Skin epidermis (tissue), 12 donors: ENCODE measurements at regions not wholly inside any gene's neighbourhood (a gene's known extent, or its start where the extent isn't known, plus 50 kb on each side); places are given as distances from the start of the nearest gene placed in this dataset.

Experiments
- H3K27ac ChIP-seq, 21 experiments: fragments of 200-600 bp; sonication (generic) in 11 of 21; one replicate each; pipeline ENCODE4 v1.5.0; 2020; ENCODE audit warnings: mild to moderate bottlenecking in 3 of 21, inconsistent platforms in 2 of 21, moderate library complexity in 2 of 21
- H3K4me3 ChIP-seq, 7 experiments: fragments of 200-600 bp; sonication (generic) in 2 of 7; one replicate each; pipeline ENCODE4 v1.5.0; 2020; ENCODE audit warnings: inconsistent platforms in 2 of 7, mild to moderate bottlenecking in 2 of 7, moderate library complexity in 1 of 7

- H3K27ac ChIP-seq, result no peak overlapping the region
- no peak overlapping the region for H3K4me3 ChIP-seq
These were observed 276.6 kb downstream of the GADD45G start for GRCh38 chr9:89881431-89881830.

DNA sequence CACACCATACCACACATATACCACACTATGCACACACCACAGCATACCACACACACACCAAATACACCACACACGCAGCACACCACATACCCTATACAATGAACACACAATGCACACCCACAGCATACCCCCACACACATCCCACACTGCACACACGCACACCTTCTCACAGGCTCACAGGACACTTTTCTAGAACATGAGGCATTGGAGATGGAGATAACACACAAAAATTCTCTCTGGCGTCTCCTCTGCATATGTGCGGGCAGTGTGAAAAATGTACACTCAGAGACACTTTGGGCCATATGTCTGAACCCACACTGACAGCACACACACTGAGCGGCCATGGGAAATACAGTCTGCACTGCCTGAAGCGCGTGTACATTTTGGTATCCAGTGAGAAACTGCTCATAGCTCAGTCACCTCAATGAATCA is 278.1 kb downstream of the GADD45G start:
- Histone ChIP-seq H3K27ac (no peak overlapping the region), H3K4me3 (no peak overlapping the region)

DNA sequence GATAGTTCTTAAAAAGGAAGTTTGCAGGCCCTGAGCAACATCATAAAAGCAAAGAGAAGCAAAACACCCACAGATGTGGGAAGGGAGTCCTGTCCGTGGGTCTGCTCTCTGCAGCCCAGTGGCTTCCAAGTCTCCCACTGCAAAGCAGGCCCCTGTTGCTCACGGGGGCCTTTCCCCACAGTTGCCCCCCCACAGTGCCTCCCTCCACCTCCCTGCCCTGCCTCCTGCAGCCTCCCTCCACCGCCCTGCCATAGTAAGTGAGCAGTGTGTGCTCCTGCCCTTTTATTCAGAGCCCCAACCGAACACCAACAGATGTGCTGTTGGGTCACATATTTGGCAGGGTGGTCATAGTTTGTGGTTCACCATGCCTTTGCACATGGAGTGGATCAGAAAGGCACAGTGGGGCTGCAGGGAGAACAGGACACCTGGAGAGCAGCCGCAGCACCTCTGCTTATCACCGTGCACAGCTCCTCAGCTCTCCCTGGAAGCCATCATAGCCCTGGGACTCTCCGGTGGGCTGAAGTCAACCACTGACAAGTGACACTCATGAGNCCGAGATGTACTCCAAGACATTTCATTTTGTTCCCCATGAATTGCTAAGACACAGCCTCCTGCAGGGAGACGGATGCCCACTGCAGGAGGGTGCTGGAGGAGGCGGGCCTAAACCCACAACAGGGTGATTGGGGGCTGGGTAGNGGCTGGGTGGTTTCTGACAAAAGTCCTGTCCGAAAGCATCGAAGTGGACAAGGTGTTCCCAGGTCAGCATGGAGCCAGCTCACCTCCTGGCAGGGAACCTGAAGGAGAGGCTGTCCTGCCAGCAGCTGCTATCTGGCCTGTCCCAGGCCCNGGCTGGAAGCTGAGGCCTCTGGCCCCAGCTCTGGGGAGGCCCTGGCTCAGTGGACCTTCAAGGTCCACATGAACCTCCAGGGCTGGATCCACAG is 278.9 kb downstream of the GADD45G start:
- Histone ChIP-seq H3K27ac (no peak overlapping the region), H3K4me3 (no peak overlapping the region)

- no peak overlapping the region for H3K27ac ChIP-seq
- no peak overlapping the region for H3K4me3 ChIP-seq
These were observed 279.7 kb downstream of the GADD45G start for GRCh38 chr9:89884356-89885083.

DNA sequence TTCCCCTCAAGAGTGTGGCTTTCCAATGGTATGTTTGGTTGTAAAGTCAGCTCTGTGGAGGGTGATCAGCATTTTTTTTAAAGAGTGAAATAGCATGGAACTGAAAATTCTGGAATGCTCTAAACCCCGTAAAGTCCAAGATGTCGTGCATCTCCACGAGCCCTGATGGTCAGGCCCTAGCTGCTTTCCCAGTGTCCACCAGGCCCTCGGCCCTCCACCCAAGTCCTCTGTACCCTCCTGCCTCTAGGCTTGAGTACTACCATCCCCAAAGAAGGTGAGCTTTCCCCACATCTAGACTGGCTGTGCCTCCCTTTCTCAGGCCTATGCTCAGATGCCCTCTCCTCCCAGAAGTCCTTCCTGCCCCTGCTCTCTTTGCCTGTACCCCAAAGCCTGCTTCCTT is 280.3 kb downstream of the GADD45G start:
- Histone ChIP-seq H3K4me3 (no peak overlapping the region), H3K27ac (no peak overlapping the region)

- H3K27ac ChIP-seq, result no peak overlapping the region
- no peak overlapping the region for H3K4me3 ChIP-seq
These were observed 281.5 kb downstream of the GADD45G start for GRCh38 chr9:89886281-89886700.

DNA sequence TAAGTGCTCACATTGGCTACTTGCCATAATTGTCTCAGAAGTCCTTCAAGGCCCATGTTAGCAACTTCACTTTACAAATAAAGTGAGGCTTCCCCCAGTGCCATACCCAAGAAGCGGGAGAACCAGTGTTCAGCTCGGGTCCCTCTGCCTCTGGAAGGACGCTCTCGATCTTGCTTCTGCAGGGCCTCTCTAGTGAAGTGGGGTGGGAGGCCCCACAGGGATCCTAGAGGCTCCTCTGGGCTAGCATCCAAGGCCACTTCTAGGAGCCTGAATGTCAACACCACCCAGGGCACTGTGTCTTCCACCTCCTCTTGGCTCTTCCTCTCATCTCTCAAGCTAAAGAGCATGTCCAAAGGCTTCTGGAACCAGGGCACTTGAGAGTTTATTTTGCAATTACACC is 282.5 kb downstream of the GADD45G start:
- Histone ChIP-seq H3K27ac (no peak overlapping the region), H3K4me3 (no peak overlapping the region)

GRCh38 chr9:89888233-89888632 is 283.4 kb downstream of the GADD45G start:
- Histone ChIP-seq H3K27ac (no peak overlapping the region), H3K4me3 (no peak overlapping the region)

GRCh38 chr9:89888677-89889076 is 283.9 kb downstream of the GADD45G start:
- Histone ChIP-seq H3K27ac (no peak overlapping the region), H3K4me3 (no peak overlapping the region)

DNA sequence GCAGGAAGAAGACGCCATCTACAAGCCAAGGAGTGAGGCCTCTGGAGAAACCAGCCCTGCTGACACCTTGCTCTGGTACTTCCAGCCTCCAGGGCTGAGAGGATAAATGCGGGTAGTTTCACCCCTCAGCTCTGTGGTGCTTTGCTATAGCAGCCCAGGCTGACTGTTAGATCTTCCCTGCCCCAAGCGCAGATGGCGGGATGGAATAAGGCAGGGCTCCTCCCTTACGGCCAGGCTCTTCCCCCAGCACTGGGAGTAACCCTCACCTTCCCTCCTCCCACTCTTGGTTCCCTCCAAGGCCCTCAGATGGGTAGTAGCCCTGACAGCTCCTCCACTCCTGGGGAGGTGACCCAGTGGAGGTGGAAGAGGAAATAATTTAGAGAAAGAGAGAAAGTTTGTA is 285.1 kb downstream of the GADD45G start:
- no peak overlapping the region for H3K4me3 ChIP-seq
- H3K27ac ChIP-seq, result no peak overlapping the region

- no peak overlapping the region for H3K4me3 ChIP-seq
These were observed 285.6 kb downstream of the GADD45G start for GRCh38 chr9:89890326-89890980.

DNA sequence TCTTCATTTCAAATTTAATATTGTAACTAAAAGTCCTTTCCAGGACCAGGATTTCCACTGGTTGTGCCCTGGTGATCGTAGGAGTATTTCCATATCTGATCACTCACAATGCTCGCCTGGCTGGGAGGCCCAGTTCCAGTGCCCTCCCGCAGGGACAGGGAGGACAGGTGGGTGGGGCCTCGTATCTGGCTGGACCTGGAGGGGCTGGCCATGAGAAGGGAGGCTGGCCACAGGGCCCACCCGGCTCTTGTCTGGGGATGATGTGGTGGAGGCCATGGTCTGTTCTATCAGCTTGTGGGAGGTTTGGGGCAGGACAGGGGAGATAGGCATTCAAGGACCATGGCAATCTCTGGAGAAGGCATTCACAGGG is 286.4 kb downstream of the GADD45G start:
- H3K27ac ChIP-seq, result peak overlapping the region in 5 of 21 experiments; percentile 10 to 40 (median 35)
- no peak overlapping the region for H3K4me3 ChIP-seq

More at GRCh38 chr9:89890326-89890980, 285.6 kb downstream of the GADD45G start:
- peak overlapping the region in 1 of 21 experiments; percentile 30 for H3K27ac ChIP-seq

- H3K4me3 ChIP-seq, result no peak overlapping the region
- peak overlapping the region in 4 of 21 experiments; percentile 10 to 40 (median 36) for H3K27ac ChIP-seq
These were observed 286.9 kb downstream of the GADD45G start for GRCh38 chr9:89891591-89892304.

- H3K27ac ChIP-seq, result no peak overlapping the region
- H3K4me3 ChIP-seq, result no peak overlapping the region
These were observed 288.1 kb downstream of the GADD45G start for GRCh38 chr9:89892920-89893319.

DNA sequence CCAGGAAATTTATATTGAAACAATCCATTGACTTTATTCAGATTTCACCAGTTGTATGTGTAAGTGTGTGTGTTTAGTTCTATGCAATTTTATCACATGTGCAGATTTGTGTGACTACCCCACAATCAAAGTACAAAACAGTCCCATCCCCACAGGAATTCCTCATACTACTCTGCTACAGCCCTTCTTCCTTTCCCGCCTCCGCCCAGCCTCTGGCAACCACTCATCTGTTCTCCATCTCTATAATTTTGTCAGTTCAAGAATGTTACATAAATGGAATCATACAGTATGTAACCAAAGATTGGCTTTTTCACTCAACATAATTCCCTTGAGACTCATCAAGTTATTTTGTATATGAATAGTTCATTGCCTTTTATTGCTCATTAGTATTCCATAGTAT is 289.1 kb downstream of the GADD45G start:
- Histone ChIP-seq H3K4me3 (no peak overlapping the region), H3K27ac (no peak overlapping the region)

GRCh38 chr9:89896806-89897340 is 292.1 kb downstream of the GADD45G start:
- Histone ChIP-seq H3K27ac (no peak overlapping the region), H3K4me3 (no peak overlapping the region)

- Histone ChIP-seq H3K4me3 (no peak overlapping the region), H3K27ac (no peak overlapping the region)
These were observed 294.8 kb downstream of the GADD45G start for GRCh38 chr9:89899573-89899972.

DNA sequence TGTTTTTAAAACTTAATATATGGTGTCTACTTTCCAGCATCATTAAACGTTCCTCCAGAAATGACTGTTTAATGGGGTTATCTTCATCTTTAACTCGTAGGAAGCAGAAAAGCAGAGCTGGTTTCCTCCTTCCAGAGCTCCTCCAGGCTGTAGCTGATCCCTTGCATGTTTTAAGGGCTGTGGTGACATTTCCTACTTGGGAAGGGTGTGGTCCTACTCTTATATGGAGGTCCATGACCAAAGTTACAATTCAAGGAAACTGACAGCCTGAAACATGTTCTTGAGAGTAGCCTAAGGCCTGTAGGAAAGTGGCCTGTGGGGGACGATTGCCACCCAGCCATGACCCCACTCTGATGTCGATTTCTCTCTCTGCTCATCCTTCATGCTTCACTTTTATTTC is 297.1 kb downstream of the GADD45G start:
- Histone ChIP-seq H3K27ac (no peak overlapping the region), H3K4me3 (no peak overlapping the region)

- no peak overlapping the region for H3K27ac ChIP-seq
- H3K4me3 ChIP-seq, result no peak overlapping the region
These were observed 297.8 kb downstream of the GADD45G start for GRCh38 chr9:89902450-89903140.
